CD8-positive, alpha-beta memory T cell (primary cell): ENCODE measurements at regions not wholly inside any gene's neighbourhood (a gene's known extent, or its start where the extent isn't known, plus 50 kb on each side); places are given as distances from the start of the nearest gene placed in this dataset.

Experiments
- CTCF ChIA-PET: fragments of 350-600 bp; sonication (Branson Sonifier 250); formaldehyde crosslinking; loops from one replicate; lab custom pipeline; 2021; ENCODE audit warnings: antibody characterized with exemption; lab: Charles Lee
- POLR2A ChIA-PET: fragments of 350-600 bp; sonication (Branson Sonifier 250); formaldehyde crosslinking; loops from one replicate; lab custom pipeline; 2021; ENCODE audit warnings: antibody characterized with exemption; lab: Charles Lee
- DNase-seq, 5 donors: peaks; one replicate each; pipeline versions ENCODE4 v3.0.0 to v3.0.0-alpha.2; 2020 to 2022; ENCODE audit warnings: mixed read lengths in 1 of 5
- H3K27ac ChIP-seq: one replicate; pipeline ENCODE4 v1.7.0; 2013; ENCODE audit warnings: low read depth, mild to moderate bottlenecking, low read length, moderate library complexity
- H3K27me3 ChIP-seq: 2 replicates; pipeline ENCODE4 v1.7.0; 2013; ENCODE audit warnings: low read length, mild to moderate bottlenecking; ENCODE audit not compliant: insufficient read depth, poor library complexity, severe bottlenecking
- H3K36me3 ChIP-seq: 2 replicates; pipeline ENCODE4 v1.7.0; 2013; ENCODE audit warnings: mild to moderate bottlenecking, low read length, moderate library complexity; ENCODE audit not compliant: insufficient read depth
- H3K4me1 ChIP-seq: 2 replicates; pipeline ENCODE4 v1.7.0; 2013; ENCODE audit warnings: mild to moderate bottlenecking, low read length, moderate library complexity; ENCODE audit not compliant: insufficient read depth
- H3K4me3 ChIP-seq: 2 replicates; pipeline ENCODE4 v1.7.0; 2013; ENCODE audit warnings: mild to moderate bottlenecking, low read length
- H3K9me3 ChIP-seq: 2 replicates; pipeline ENCODE4 v1.7.0; 2013; ENCODE audit warnings: mild to moderate bottlenecking, low read length
- H3K27ac Mint-ChIP-seq, 8 donors: one replicate each; pipeline ENCODE4 v1.8.0; 2020 to 2021; ENCODE audit warnings: mixed read lengths in 8 of 8, mild to moderate bottlenecking in 6 of 8, inconsistent platforms in 3 of 8, moderate library complexity in 3 of 8
- H3K27me3 Mint-ChIP-seq, 2 donors: one replicate each; pipeline ENCODE4 v1.8.0; 2020 to 2021; ENCODE audit warnings: mixed read lengths in 2 of 2, mild to moderate bottlenecking in 1 of 2, moderate library complexity in 1 of 2
- H3K36me3 Mint-ChIP-seq, 3 donors: one replicate each; pipeline ENCODE4 v1.8.0; 2020 to 2021; ENCODE audit warnings: mixed read lengths in 3 of 3, inconsistent platforms in 1 of 3, mild to moderate bottlenecking in 1 of 3
- H3K4me1 Mint-ChIP-seq, 3 donors: one replicate each; pipeline ENCODE4 v1.8.0; 2020 to 2021; ENCODE audit warnings: mixed read lengths in 3 of 3, inconsistent platforms in 1 of 3, mild to moderate bottlenecking in 1 of 3
- H3K4me3 Mint-ChIP-seq, 7 donors: one replicate each; pipeline ENCODE4 v1.8.0; 2020 to 2021; ENCODE audit warnings: mixed read lengths in 7 of 7, mild to moderate bottlenecking in 6 of 7, moderate library complexity in 4 of 7, inconsistent platforms in 2 of 7
- H3K9me3 Mint-ChIP-seq, 5 donors: one replicate each; pipeline ENCODE4 v1.8.0; 2020 to 2022; ENCODE audit warnings: mixed read lengths in 5 of 5, mild to moderate bottlenecking in 3 of 5, moderate library complexity in 2 of 5, inconsistent platforms in 1 of 5

- no peak overlapping the region for H3K4me3 ChIP-seq
- H3K9me3 ChIP-seq = no peaks in the 10 kb centered on the region
- no peak overlapping the region for H3K27ac ChIP-seq
- ChIA-PET CTCF (no interaction called here), POLR2A (no interaction called here)
- Mint-ChIP-seq H3K4me3 (no peak overlapping the region), H3K4me1 (no peaks in the 10 kb centered on the region), H3K27me3 (no peaks in the 10 kb centered on the region), H3K9me3 (peaks cover 9 to 20% (median 11%) of the 10 kb centered on the region in 5 donors), H3K36me3 (no peaks in the 10 kb centered on the region), H3K27ac (no peak overlapping the region)
- no peak for DNase-seq
- no peaks in the 10 kb centered on the region for H3K27me3 ChIP-seq
- H3K4me1 ChIP-seq = no peaks in the 10 kb centered on the region
- H3K36me3 ChIP-seq = no peaks in the 10 kb centered on the region
Measured at GRCh38 chr6:8657522-8657921, 222.2 kb upstream of the SLC35B3 start.

DNA sequence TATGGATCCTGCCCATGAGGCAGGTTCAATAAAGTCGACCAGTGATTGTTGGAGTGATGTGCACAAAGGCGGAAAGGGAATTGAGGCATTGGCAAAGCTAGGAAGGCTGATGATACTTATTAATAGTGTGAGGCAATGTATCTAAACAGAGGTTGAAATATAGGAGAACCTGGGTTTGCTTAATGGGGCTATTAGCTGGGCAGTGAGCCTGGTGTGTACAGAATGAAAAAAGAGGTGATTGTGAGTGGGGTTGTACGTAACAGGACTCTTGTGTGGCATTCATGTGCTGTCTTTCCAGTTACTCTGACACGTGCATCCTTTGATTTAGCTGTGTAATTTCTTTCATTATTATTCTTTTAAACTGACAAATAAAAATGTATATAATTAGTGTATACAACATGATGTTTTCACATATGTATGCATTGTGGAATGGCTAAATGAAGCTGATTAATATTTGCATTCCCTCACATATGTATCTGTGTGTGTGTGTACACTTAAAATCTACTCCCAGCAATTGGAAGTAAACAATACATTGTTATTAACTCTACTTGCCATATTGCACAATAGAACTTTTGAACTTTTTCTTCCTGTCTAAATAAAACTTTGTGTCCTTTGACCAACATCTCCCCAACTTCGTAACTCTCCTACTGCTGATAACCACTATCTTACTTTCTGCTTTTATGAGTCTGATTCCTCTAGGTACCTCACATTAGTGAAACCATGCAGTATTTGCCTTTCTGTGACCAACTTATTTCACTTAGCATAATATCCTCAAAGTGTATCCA is 220.5 kb upstream of the SLC35B3 start:
- ChIA-PET CTCF (no interaction called here), POLR2A (no interaction called here)
- H3K27ac Mint-ChIP-seq = no peak overlapping the region
- no peaks in the 10 kb centered on the region for H3K9me3 ChIP-seq
- H3K27me3 Mint-ChIP-seq = no peaks in the 10 kb centered on the region
- H3K36me3 ChIP-seq = no peaks in the 10 kb centered on the region
- H3K27ac ChIP-seq = no peak overlapping the region
- peaks cover 0 to 1% (median 0%) of the 10 kb centered on the region in 3 donors for H3K36me3 Mint-ChIP-seq
- H3K9me3 Mint-ChIP-seq = peaks cover 8 to 25% (median 15%) of the 10 kb centered on the region in 5 donors
- H3K4me1 ChIP-seq = no peaks in the 10 kb centered on the region
- no peak overlapping the region for H3K4me3 Mint-ChIP-seq
- H3K4me1 Mint-ChIP-seq = no peaks in the 10 kb centered on the region
- no peak overlapping the region for H3K4me3 ChIP-seq
- DNase-seq = no peak
- no peaks in the 10 kb centered on the region for H3K27me3 ChIP-seq

DNA sequence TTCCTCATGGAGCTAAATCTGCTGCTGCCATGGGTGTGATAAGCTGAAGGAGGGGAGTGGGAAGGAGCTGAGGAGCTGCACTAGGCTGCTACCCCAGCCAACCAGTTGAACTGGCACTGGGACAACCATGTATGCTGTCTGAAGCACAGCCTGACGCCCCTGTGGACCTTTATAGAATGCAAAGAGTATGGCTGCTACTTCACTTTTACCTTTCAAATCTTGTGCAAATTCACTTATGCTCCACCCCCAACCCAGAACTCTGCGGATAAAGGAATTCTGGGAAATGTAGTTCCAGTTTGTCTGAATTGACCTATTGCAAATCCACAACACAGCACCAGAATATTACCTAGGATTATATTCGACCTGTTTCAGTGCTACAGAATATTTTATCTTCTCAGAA is 217.4 kb upstream of the SLC35B3 start:
- POLR2A ChIA-PET = no interaction called here
- Histone ChIP-seq H3K27ac (no peak overlapping the region), H3K36me3 (no peaks in the 10 kb centered on the region), H3K4me3 (no peak overlapping the region), H3K9me3 (no peaks in the 10 kb centered on the region), H3K4me1 (no peaks in the 10 kb centered on the region), H3K27me3 (no peaks in the 10 kb centered on the region)
- Mint-ChIP-seq H3K27ac (no peak overlapping the region), H3K4me1 (no peaks in the 10 kb centered on the region), H3K9me3 (peaks cover 15 to 26% (median 23%) of the 10 kb centered on the region in 5 donors), H3K27me3 (no peaks in the 10 kb centered on the region), H3K4me3 (no peak overlapping the region), H3K36me3 (peaks cover 0 to 1% (median 0%) of the 10 kb centered on the region in 3 donors)
- no peak for DNase-seq
- CTCF ChIA-PET = no interaction called here

GRCh38 chr6:8651998-8652397 is 216.7 kb upstream of the SLC35B3 start:
- Histone ChIP-seq H3K27ac (no peak overlapping the region), H3K27me3 (no peaks in the 10 kb centered on the region), H3K4me1 (no peaks in the 10 kb centered on the region), H3K4me3 (no peak overlapping the region), H3K9me3 (no peaks in the 10 kb centered on the region), H3K36me3 (no peaks in the 10 kb centered on the region)
- no peaks in the 10 kb centered on the region for H3K4me1 Mint-ChIP-seq
- H3K36me3 Mint-ChIP-seq = peaks cover 0 to 1% (median 0%) of the 10 kb centered on the region in 3 donors
- no peak overlapping the region for H3K27ac Mint-ChIP-seq
- H3K9me3 Mint-ChIP-seq = peaks cover 16 to 27% (median 22%) of the 10 kb centered on the region in 5 donors
- ChIA-PET CTCF (no interaction called here), POLR2A (no interaction called here)
- no peak for DNase-seq
- no peaks in the 10 kb centered on the region for H3K27me3 Mint-ChIP-seq
- H3K4me3 Mint-ChIP-seq = no peak overlapping the region

- POLR2A ChIA-PET = no interaction called here
- Histone ChIP-seq H3K27me3 (no peaks in the 10 kb centered on the region), H3K9me3 (peaks cover 4% of the 10 kb centered on the region), H3K27ac (no peak overlapping the region), H3K4me3 (no peak overlapping the region), H3K36me3 (no peaks in the 10 kb centered on the region), H3K4me1 (no peaks in the 10 kb centered on the region)
- H3K36me3 Mint-ChIP-seq = no peaks in the 10 kb centered on the region
- no peak overlapping the region for H3K27ac Mint-ChIP-seq
- H3K4me1 Mint-ChIP-seq = no peaks in the 10 kb centered on the region
- H3K4me3 Mint-ChIP-seq = no peak overlapping the region
- H3K9me3 Mint-ChIP-seq = peaks cover 17 to 56% (median 38%) of the 10 kb centered on the region in 5 donors
- no peaks in the 10 kb centered on the region for H3K27me3 Mint-ChIP-seq
- CTCF ChIA-PET = no interaction called here
- no peak for DNase-seq
Measured at GRCh38 chr6:8645212-8645611, 209.9 kb upstream of the SLC35B3 start.

- H3K4me1 ChIP-seq = no peaks in the 10 kb centered on the region
- H3K4me3 ChIP-seq = no peak overlapping the region
- Mint-ChIP-seq H3K4me3 (no peak overlapping the region), H3K9me3 (peaks cover 18 to 62% (median 36%) of the 10 kb centered on the region in 5 donors), H3K27me3 (no peaks in the 10 kb centered on the region), H3K36me3 (no peaks in the 10 kb centered on the region), H3K4me1 (no peaks in the 10 kb centered on the region), H3K27ac (no peak overlapping the region)
- H3K27ac ChIP-seq = no peak overlapping the region
- POLR2A ChIA-PET = no interaction called here
- no peak for DNase-seq
- no peaks in the 10 kb centered on the region for H3K27me3 ChIP-seq
- H3K9me3 ChIP-seq = peaks cover 4% of the 10 kb centered on the region
- H3K36me3 ChIP-seq = no peaks in the 10 kb centered on the region
- CTCF ChIA-PET = no interaction called here
Measured at GRCh38 chr6:8644306-8644705, 209.0 kb upstream of the SLC35B3 start.

DNA sequence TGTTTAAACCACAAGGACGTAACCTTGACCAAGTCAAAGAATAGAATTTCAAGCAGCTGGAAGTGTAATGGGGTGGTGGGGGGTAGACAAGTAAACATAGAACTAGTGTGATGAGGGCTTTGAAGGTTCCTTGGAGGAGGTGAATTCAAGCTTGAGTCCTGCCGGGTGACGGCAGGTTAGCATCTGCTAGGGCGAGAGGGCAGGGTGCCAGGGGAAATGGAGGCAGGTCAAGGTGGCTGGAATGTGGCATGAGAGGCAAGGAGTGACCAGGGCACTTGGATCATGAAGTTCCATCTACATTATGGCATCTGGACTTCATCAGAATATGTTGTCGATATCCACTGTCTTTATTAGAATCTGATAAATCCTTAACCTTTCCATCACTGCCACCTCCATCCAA is 207.5 kb upstream of the SLC35B3 start:
- POLR2A ChIA-PET = no interaction called here
- Histone ChIP-seq H3K36me3 (no peaks in the 10 kb centered on the region), H3K4me1 (no peaks in the 10 kb centered on the region), H3K9me3 (peaks cover 4% of the 10 kb centered on the region), H3K27me3 (no peaks in the 10 kb centered on the region), H3K4me3 (no peak overlapping the region), H3K27ac (no peak overlapping the region)
- Mint-ChIP-seq H3K36me3 (no peaks in the 10 kb centered on the region), H3K27ac (no peak overlapping the region), H3K27me3 (no peaks in the 10 kb centered on the region), H3K4me1 (no peaks in the 10 kb centered on the region), H3K9me3 (peaks cover 18 to 61% (median 24%) of the 10 kb centered on the region in 5 donors), H3K4me3 (no peak overlapping the region)
- no peak for DNase-seq
- CTCF ChIA-PET = no interaction called here

GRCh38 chr6:8642131-8642530 is 206.8 kb upstream of the SLC35B3 start:
- Histone ChIP-seq H3K4me1 (no peaks in the 10 kb centered on the region), H3K4me3 (no peak overlapping the region), H3K27me3 (no peaks in the 10 kb centered on the region), H3K9me3 (peaks cover 4% of the 10 kb centered on the region), H3K36me3 (no peaks in the 10 kb centered on the region), H3K27ac (no peak overlapping the region)
- Mint-ChIP-seq H3K36me3 (no peaks in the 10 kb centered on the region), H3K9me3 (peaks cover 17 to 56% (median 24%) of the 10 kb centered on the region in 5 donors), H3K27ac (no peak overlapping the region), H3K4me1 (no peaks in the 10 kb centered on the region), H3K27me3 (no peaks in the 10 kb centered on the region), H3K4me3 (no peak overlapping the region)
- POLR2A ChIA-PET = no interaction called here
- CTCF ChIA-PET = no interaction called here
- no peak for DNase-seq
